Ascending aorta (tissue), 2 donors: ENCODE measurements at regions not wholly inside any gene's neighbourhood (a gene's known extent, or its start where the extent isn't known, plus 50 kb on each side); places are given as distances from the start of the nearest gene placed in this dataset.
A peak's percentile ranks its signal among the peaks of the same experiment; 100 is the strongest.
"Not testable (repeated sequence)": the region's sequence is repeated elsewhere in the genome, so short reads cannot be mapped to it uniquely, and the experiment has no call there.

Source experiments
- DNase-seq, 2 donors: peaks; one replicate each; pipeline ENCODE4 v3.0.0-alpha.2; 2019; ENCODE audit warnings: low spot score in 2 of 2
- H3K27ac ChIP-seq, 2 donors: fragments of 200-600 bp; sonication (generic); one replicate each; pipeline ENCODE4 v1.5.1; 2016 to 2017; ENCODE audit warnings: mild to moderate bottlenecking in 1 of 2
- H3K27me3 ChIP-seq: fragments of 200-600 bp; sonication (generic); one replicate; pipeline ENCODE4 v1.5.1; 2017
- H3K36me3 ChIP-seq, 2 donors: fragments of 200-600 bp; sonication (generic); one replicate each; pipeline ENCODE4 v1.5.1; 2016
- H3K4me1 ChIP-seq, 2 donors: fragments of 200-600 bp; sonication (generic); one replicate each; pipeline ENCODE4 v1.5.1; 2016 to 2017; ENCODE audit warnings: mild to moderate bottlenecking in 1 of 2
- H3K4me3 ChIP-seq, 2 donors: fragments of 200-600 bp; sonication (generic); one replicate each; pipeline ENCODE4 v1.5.1; 2016 to 2017; ENCODE audit warnings: mild to moderate bottlenecking in 1 of 2
- H3K9me3 ChIP-seq, 2 donors: fragments of 200-600 bp; sonication (generic); one replicate each; pipeline ENCODE4 v1.5.1; 2016
- intact Hi-C: fragments of 100-400 bp; cut with DNase I; formaldehyde crosslinking; loops from one replicate; pipeline ENCODE4 v1.15.1; 2023
- TF ChIP-seq, protein P1 (sequence below), 3 experiments: fragments of 200-600 bp in 2 of 3; fragments of 450-650 bp in 1 of 3; sonication (generic) in 2 of 3; IDR thresholded peaks; one replicate each; pipeline ENCODE4 v1.5.1; 2016 to 2019; ENCODE audit warnings: antibody characterized with exemption in 3 of 3, mild to moderate bottlenecking in 1 of 3, moderate library complexity in 1 of 3

DNA sequence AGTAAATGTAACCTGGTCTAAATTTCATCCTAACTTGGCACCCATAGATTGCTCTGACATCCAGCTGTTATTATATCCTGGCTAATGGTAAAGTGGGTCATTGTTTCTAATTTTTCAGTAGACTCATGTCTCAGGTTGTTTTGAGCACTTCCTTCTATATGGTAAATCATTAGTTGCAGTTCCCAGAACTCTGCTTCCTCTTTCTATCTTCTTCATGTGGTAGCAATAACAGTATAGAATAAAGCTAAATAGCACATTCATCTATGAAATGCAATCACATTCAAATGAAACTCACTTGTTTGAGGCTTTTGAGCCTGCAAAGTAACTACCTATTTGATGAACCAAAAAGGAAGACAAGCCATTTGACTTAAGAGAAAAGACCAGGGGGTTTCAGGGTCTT is 65.1 kb upstream of the GZMB start:
- intact Hi-C loops: no loop called here
- DNase-seq: no peak
- H3K27ac ChIP-seq: no peak overlapping the region
- H3K4me3 ChIP-seq: no peak overlapping the region
- TF ChIP-seq, protein P1, sequence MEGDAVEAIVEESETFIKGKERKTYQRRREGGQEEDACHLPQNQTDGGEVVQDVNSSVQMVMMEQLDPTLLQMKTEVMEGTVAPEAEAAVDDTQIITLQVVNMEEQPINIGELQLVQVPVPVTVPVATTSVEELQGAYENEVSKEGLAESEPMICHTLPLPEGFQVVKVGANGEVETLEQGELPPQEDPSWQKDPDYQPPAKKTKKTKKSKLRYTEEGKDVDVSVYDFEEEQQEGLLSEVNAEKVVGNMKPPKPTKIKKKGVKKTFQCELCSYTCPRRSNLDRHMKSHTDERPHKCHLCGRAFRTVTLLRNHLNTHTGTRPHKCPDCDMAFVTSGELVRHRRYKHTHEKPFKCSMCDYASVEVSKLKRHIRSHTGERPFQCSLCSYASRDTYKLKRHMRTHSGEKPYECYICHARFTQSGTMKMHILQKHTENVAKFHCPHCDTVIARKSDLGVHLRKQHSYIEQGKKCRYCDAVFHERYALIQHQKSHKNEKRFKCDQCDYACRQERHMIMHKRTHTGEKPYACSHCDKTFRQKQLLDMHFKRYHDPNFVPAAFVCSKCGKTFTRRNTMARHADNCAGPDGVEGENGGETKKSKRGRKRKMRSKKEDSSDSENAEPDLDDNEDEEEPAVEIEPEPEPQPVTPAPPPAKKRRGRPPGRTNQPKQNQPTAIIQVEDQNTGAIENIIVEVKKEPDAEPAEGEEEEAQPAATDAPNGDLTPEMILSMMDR (IDR thresholded peaks at IDR 0.05): no peak
- no peaks in the 10 kb centered on the region for H3K9me3 ChIP-seq
- H3K36me3 ChIP-seq: no peaks in the 10 kb centered on the region
- H3K27me3 ChIP-seq: no peaks in the 10 kb centered on the region
- H3K4me1 ChIP-seq: no peaks in the 10 kb centered on the region

DNA sequence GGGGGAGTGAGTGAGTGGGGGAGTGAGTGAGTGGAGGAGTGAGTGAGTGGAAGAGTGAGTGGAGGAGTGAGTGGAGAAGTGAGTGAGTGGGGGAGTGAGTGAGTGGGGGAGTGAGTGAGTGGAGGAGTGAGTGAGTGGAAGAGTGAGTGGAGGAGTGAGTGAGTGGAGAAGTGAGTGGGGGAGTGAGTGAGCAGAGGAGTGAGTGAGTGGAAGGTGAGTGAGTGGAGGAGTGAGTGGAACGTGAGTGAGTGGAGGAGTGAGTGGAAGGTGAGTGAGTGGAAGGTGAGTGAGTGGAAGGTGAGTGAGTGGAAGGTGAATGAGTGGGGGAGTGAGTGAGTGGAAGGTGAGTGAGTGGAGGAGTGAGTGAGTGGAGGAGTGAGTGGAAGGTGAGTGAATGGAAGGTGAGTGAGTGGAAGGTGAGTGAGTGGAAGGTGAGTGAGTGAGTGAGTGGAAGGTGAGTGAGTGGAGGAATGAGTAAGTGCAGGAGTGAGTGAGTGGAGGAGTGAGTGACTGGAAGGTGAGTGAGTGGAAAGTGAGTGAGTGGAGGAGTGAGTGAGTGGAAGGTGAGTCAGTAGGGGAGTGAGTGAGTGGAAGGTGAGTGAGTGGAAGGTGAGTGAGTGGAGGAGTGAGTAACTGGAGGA is 62.4 kb upstream of the GZMB start:
- H3K4me1 ChIP-seq, DNase-seq, H3K27ac ChIP-seq, H3K36me3 ChIP-seq, intact Hi-C loops, H3K27me3 ChIP-seq, H3K4me3 ChIP-seq, H3K9me3 ChIP-seq: not testable (repeated sequence)

DNA sequence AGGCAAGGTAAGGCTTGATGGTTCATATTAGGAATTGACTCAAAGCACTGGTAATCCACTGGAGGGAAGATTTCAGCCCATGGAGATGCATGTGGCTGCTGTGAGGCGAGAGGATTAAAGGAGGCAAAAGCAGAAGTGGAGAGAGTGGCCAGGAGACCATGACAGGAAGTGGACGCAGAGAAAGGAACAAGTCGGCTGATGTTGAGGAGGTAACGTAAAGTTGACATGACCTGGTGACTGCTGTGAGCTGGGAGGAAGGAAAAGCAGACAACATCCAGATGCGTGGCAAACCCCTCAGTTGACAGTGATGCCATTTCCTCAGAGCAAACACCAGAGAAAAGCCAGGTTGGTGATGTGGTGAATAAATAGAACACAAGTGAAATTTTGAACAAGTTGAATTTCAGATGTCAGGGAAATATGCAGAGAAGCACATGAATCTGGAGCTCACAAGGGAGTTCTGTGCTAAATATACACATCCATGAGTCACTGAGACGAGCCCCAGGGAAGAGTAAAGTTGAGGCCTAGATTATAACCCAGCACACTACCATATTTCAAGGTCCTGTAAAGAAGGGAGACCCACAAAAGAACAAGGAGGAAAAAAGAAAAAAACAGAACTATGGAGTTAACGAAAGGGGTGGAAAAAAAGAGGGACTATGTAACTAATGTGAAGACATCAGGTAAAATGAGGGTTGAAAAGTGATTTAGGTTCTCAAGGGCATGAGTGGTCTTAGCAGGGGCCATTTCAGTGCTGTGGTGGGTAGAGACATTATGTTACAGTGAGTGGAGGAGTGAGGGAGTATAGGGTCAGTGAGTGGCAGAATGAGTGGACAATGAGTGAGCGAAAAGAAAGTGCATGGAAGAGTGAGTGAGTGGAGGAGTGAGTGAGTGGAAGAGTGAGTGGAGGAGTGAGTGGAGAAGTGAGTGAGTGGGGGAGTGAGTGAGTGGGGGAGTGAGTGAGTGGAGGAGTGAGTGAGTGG is 61.6 kb upstream of the GZMB start:
- no peaks in the 10 kb centered on the region for H3K27me3 ChIP-seq
- no peaks in the 10 kb centered on the region for H3K9me3 ChIP-seq
- intact Hi-C loops: no loop called here
- H3K4me3 ChIP-seq: no peak overlapping the region
- no peaks in the 10 kb centered on the region for H3K4me1 ChIP-seq
- H3K36me3 ChIP-seq: no peaks in the 10 kb centered on the region
- DNase-seq: peak in 1 of 2 donors; percentile 59
- TF ChIP-seq, protein P1 (IDR thresholded peaks at IDR 0.05): no peak
- no peak overlapping the region for H3K27ac ChIP-seq

DNA sequence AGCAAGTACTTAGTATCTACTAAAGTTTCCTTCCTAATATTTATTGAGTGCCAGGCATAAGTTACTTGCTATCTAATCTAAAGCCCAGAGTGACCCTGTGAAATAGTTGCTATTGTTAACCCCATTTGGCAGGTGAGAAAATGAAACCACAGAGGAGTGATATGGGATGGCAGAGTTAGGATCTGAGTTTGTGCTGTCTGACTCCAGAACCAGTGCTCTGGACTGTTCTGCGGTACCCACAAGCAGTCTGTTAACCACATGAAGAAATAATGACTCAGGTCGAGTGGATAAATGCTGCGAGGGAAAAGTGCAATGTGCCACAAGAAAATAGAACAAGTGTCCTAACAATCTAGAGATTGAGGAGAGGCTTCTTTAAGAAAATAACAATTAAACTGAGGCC is 60.7 kb upstream of the GZMB start:
- H3K27me3 ChIP-seq: no peaks in the 10 kb centered on the region
- DNase-seq: no peak
- TF ChIP-seq, protein P1 (IDR thresholded peaks at IDR 0.05): no peak
- H3K9me3 ChIP-seq: no peaks in the 10 kb centered on the region
- H3K4me1 ChIP-seq: no peaks in the 10 kb centered on the region
- no peaks in the 10 kb centered on the region for H3K36me3 ChIP-seq
- H3K27ac ChIP-seq: no peak overlapping the region
- intact Hi-C loops: no loop called here
- no peak overlapping the region for H3K4me3 ChIP-seq

DNA sequence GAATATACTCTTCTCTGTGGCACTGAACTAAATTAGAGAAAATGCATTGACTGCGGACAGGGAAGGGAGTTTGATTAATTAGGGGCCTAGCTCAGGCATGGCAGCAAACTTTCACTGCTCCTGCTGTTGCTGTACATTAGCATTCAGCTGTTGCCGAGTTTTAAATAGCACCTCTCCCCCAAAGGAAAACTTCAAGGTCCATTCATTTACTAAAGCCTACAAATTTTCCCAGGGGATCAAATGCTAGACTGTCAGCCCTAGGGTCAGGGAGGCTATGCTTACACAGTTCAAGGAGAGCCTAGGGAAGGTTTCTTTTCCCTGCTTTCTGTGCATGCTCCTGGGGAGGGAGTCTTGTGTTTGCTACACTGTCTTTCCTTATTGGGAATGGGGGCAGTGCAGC is 60.0 kb upstream of the GZMB start:
- no peaks in the 10 kb centered on the region for H3K4me1 ChIP-seq
- no peaks in the 10 kb centered on the region for H3K27me3 ChIP-seq
- intact Hi-C loops: no loop called here
- DNase-seq: no peak
- no peaks in the 10 kb centered on the region for H3K9me3 ChIP-seq
- H3K27ac ChIP-seq: no peak overlapping the region
- no peaks in the 10 kb centered on the region for H3K36me3 ChIP-seq
- H3K4me3 ChIP-seq: no peak overlapping the region
- TF ChIP-seq, protein P1 (IDR thresholded peaks at IDR 0.05): no peak

DNA sequence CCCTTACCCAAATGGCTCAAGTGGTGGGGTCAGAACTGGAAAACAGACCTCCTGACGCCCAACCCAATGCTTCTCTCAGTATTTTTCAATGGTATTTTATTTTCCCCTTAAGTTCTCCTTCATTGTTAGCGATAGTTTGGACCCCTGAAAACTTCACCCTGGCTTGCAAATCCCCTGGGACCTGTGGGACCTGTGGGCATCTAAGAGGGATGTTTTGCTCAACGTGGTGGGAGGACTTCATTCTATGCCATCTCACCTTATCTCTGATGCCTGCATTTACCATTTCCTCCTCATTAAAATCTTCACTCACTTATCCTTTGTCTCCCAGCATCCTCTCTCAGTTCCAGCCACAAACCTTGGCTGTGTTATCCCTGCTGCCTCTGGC is 59.4 kb upstream of the GZMB start:
- H3K27me3 ChIP-seq: no peaks in the 10 kb centered on the region
- no peaks in the 10 kb centered on the region for H3K9me3 ChIP-seq
- TF ChIP-seq, protein P1 (IDR thresholded peaks at IDR 0.05): no peak
- no peak overlapping the region for H3K4me3 ChIP-seq
- H3K36me3 ChIP-seq: no peaks in the 10 kb centered on the region
- intact Hi-C loops: no loop called here
- H3K4me1 ChIP-seq: no peaks in the 10 kb centered on the region
- no peak overlapping the region for H3K27ac ChIP-seq
- DNase-seq: no peak
